GM19043 (cell line): ENCODE measurements at regions not wholly inside any gene's neighbourhood (a gene's known extent, or its start where the extent isn't known, plus 50 kb on each side); places are given as distances from the start of the nearest gene placed in this dataset.

ENCODE experiments used
- ATAC-seq: cut with Tn5 transposase; IDR thresholded peaks from one replicate; pipeline ENCODE4 v1.9.1; 2021; ENCODE audit warnings: low read depth; ENCODE audit not compliant: unreplicated experiment

- peak; percentile 64 for ATAC-seq
Observed at GRCh38 chr10:63707254-63707910, 186.2 kb downstream of the REEP3 start.

- no peak for ATAC-seq
Observed at GRCh38 chr10:63708421-63708820, 187.2 kb downstream of the REEP3 start.

DNA sequence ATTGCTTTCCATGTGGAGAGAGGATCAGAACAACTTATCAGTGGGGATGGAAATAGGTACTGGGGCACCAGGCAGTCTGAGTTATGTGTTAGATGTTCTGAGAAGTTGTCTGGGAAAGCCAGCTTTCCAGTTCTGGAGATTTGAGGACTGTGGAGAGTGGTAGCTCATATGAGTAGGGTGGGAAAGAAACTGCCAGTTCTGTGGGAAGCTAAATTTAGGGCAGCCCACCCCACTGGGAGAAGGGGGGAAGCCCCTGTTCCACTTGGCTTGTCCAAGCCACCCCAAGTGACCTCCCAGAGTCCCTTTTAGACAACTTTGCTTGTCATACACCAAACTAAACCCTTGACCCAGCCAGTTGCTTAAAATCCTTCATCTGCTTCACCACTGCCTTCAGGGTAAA lies 189.5 kb downstream of the REEP3 start:
- no peak for ATAC-seq

- ATAC-seq: no peak
Observed at GRCh38 chr10:63711361-63711760, 190.2 kb downstream of the REEP3 start.

DNA sequence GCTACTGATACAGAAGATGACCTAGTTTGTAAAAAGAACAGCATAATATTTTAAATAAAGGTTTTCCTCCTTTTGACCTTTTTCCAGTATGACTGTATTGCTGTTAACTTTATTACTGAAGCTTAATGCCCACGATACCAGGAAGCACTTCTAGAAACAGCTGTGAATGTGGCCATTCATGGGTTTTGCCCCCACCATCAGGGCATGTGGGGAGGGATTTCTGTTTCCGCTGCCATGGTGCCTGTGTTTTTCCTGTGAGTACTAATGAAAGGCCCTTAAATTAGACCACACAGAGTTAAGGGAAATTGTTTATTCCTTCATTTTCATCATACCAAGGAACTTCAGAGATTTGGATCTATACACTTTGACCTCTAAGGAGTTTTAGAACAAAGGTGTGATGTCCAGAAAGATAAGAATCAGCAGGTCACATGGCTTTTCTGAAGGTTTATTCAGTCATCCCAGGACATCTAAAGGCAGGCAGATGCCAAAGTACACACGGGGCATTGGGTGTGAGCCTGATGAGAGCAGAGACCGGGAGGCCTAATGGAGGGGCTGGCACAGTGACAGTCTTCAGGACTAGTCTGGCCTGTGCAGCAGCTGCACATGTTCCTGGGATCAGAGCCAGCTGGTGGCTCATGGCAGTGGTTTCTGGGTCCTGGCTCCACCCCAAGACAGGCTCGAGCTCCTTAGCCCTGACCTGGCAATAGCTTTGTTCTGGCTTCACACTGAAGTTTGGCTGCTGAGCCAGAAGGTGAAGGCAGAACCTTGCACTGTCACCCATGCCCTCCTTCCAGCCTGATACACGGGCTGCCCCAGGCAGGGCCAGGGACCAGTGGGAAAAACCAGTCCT lies 190.9 kb downstream of the REEP3 start:
- no peak for ATAC-seq

- ATAC-seq: no peak
Observed at GRCh38 chr10:63712717-63713115, 191.5 kb downstream of the REEP3 start.

- no peak for ATAC-seq
Observed at GRCh38 chr10:63713191-63714144, 192.3 kb downstream of the REEP3 start.

DNA sequence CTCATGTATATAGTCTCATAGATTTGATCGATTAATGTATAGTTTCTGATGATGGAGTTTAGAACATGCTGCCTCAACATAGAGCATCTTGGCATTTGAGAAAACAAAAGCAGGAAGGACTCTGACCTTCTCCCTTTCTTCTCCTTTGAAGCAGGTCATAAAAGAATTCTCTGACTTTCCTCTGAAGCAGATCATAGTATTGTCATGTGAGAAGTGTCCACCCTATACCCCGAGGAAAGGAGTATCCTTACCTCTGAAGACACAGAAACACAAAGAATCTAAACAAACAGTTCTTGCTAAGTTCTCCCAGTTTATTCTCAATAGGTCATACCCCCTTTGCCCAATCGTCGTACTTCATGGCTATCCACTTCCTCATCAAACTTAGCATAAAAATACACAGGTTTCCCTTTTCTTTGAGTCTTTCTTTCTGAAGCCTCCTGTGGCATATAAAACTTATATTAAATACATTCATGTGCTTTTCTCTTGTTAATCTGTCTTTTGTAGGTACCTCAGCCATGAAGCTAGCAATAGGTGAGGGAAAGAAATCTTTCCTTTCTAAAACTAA lies 194.9 kb downstream of the REEP3 start:
- no peak for ATAC-seq

DNA sequence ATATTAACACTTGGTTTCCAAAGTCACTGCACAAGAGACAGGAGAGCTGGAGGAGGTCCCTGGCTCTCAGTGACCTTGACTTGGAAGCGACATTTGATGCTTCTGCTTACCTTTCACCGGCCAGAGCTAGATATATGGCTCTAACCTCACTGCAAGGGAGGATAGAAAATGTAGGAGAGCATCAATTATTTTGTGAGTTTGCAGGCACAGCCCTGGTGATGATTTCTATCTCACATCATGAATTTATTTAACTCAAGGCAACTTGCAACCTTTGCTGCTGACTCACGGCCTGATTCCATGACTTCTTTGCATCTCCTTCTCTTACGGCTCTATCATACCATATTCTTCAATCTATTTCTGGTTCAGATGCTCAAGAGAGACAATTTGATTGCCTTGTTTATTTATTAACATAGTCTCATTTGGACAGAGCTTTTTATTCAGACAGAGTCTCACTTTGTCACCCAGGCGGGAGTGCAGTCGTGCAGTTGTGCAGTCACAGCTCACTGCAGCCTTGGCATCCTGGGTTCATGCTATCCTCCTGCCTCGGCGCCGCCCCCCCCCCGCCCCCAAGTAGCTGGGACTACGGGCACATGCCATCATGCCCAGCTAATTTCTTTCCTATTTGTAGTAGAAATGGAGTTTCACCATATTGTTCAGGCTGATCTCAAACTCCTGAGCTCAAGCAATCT lies 196.0 kb downstream of the REEP3 start:
- ATAC-seq: no peak

DNA sequence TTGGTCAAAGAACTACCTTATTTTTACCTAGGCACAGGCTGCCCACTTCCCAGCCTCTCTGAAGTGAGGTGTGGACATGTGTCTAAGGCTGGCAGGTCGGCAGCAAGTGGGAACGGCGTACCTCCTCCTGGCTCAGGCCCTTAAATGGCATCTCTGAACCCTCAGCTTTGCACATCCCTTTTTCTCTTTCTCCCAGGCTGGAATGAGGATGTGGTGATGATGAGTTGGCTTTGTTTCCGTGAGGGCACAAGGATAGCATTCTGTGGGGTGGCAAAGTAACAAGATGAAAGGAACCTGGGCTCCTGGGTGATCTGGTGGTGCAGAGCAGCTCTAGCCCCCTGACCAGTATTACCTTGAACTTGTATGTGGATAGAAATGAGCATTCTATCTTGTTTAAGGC lies 196.8 kb downstream of the REEP3 start:
- no peak for ATAC-seq

- no peak for ATAC-seq
Observed at GRCh38 chr10:63718421-63718820, 197.2 kb downstream of the REEP3 start.

DNA sequence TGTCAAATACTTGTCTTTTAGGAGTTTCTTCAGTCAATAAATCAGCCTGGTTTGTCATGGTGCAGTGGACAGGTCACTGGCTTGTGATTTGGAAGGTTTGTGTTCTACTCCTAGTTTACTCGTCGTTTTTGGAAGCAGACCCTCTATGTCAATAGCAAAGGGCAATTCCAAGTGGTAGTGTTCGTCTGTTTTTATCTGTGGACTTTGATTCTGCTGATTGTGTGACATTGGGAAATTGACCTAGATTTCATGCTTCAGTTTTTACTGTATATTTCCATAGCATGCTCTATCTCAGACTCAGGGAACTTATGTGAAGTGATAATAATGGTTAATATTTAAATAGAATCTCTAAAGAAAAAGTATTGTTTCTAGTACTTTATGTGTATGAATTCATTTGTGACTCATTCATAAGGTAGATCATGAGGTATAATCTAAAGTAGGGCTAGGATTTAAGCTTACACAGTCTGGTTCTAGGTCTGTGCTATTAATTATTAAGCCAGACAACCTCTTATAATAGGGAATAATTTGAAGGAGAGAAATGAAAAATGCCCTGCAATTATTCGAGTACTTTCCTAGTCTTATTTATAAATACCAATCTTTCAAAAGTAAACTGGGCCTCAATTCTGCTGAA lies 198.1 kb downstream of the REEP3 start:
- ATAC-seq: no peak

GRCh38 chr10:63720072-63720537 lies 198.9 kb downstream of the REEP3 start:
- ATAC-seq: peak; percentile 44

GRCh38 chr10:63720676-63721075 lies 199.5 kb downstream of the REEP3 start:
- peak; percentile 60 for ATAC-seq

GRCh38 chr10:63722537-63722936 lies 201.3 kb downstream of the REEP3 start:
- ATAC-seq: no peak

DNA sequence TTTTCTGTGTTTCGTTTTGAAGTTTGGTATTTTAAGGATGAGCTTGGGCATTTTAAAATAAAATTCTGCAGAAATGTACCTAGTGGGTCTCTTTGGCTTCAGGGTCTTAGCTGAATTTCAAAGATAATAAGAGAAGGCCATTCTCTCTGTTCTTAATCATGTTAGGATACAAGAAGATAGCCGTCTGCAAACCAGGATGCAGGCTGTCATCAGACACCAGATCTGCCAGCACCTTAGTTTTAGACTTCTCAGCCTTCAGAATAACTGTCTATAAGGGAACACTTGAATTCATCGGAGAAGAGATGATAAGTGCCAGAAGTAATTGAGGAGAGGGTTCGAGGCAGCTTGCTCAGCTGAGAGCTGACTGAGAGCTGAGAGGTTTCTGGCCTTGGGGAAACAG lies 202.1 kb downstream of the REEP3 start:
- ATAC-seq: no peak

- no peak for ATAC-seq
Observed at GRCh38 chr10:63723741-63724140, 202.5 kb downstream of the REEP3 start.

DNA sequence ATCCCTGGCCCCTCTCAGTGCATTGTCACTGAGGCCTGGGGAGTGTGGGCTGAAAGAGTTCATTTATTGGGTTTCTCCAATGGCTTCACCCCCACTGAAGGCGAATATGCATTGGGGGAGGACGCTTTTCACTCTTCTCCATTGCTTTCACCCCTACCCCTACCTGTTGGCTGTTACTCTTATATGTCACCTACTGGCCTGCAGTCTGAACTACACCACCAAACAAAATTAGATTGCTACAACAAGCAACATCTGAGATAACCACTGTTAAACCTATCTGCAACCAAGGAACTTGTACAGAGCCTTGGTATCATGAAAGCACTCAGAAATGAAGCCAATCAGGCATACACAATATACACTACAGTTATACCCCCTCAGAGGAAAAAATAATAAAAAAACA lies 203.7 kb downstream of the REEP3 start:
- no peak for ATAC-seq

DNA sequence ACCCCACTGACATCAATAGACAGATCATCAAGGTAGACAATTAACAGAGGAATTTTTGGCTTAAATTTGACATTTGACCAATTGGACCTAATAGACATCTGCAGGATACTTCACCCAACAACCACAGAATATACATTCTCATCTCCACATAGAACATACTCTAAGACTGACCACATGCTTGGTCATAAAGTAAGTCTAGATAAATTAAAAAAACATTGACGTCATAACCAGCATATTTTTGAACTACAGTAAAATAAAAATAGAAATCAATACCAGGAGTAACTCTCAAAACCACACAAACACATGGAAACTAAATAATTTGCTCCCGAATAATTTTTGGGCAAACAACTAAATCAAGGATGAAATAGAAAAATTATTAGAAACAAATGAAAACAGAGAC lies 205.7 kb downstream of the REEP3 start:
- ATAC-seq: no peak

DNA sequence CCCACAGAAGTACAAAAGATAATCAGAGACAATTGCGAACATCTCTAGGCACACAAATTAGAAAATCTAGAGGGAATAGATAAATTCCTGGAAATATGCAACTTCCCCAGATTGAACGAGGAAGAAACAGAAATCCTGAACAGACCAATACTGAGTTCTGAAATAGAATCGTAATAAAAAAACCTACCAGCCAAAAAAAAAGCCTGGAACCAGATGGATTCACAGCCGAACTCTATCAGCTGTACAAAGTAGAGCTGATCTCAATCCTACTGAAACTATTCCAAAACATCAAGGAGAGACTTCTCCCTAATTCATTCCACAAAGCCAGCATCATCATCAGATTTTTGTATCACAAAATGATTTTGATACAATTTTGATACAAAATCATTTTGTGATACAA lies 206.4 kb downstream of the REEP3 start:
- ATAC-seq: no peak
